ENCODE measurements at regions not wholly inside any gene's neighbourhood (a gene's known extent, or its start where the extent isn't known, plus 50 kb on each side); places are given as distances from the start of the nearest gene placed in this dataset.
"Not testable (repeated sequence)": the region's sequence is repeated elsewhere in the genome, so short reads cannot be mapped to it uniquely, and the experiment has no call there.

GRCh38 chr11:25775603-25776002 is 556.3 kb upstream of the ANO3 start:
- DNase-seq: no peak

- no peak for DNase-seq
These were observed 555.7 kb upstream of the ANO3 start for GRCh38 chr11:25776238-25776637.

- no peak for DNase-seq
These were observed 554.6 kb upstream of the ANO3 start for GRCh38 chr11:25777343-25777742.

GRCh38 chr11:25779033-25779432 is 552.9 kb upstream of the ANO3 start:
- DNase-seq: no peak

GRCh38 chr11:25787416-25787815 is 544.5 kb upstream of the ANO3 start:
- no peak for DNase-seq

- DNase-seq: no peak
These were observed 541.5 kb upstream of the ANO3 start for GRCh38 chr11:25790396-25790795.

GRCh38 chr11:25793637-25794036 is 538.3 kb upstream of the ANO3 start:
- no peak for DNase-seq

- no peak for DNase-seq
These were observed 537.1 kb upstream of the ANO3 start for GRCh38 chr11:25794804-25795203.

- DNase-seq: no peak
These were observed 515.5 kb upstream of the ANO3 start for GRCh38 chr11:25816411-25816810.

- no peak for DNase-seq
These were observed 507.2 kb upstream of the ANO3 start for GRCh38 chr11:25824688-25825087.

GRCh38 chr11:25831485-25831884 is 500.4 kb upstream of the ANO3 start:
- not testable (repeated sequence) for DNase-seq

- DNase-seq: no peak
These were observed 492.9 kb upstream of the ANO3 start for GRCh38 chr11:25838918-25839625.

- no peak for DNase-seq
These were observed 487.1 kb upstream of the ANO3 start for GRCh38 chr11:25844811-25845210.

GRCh38 chr11:25855916-25856315 is 476.0 kb upstream of the ANO3 start:
- no peak for DNase-seq

GRCh38 chr11:25859776-25860175 is 472.2 kb upstream of the ANO3 start:
- no peak for DNase-seq

GRCh38 chr11:25860677-25861450 is 471.1 kb upstream of the ANO3 start:
- no peak for DNase-seq

GRCh38 chr11:25862159-25862558 is 469.8 kb upstream of the ANO3 start:
- DNase-seq: no peak

- DNase-seq: no peak
These were observed 467.9 kb upstream of the ANO3 start for GRCh38 chr11:25863986-25864385.

- no peak for DNase-seq
These were observed 455.4 kb upstream of the ANO3 start for GRCh38 chr11:25876456-25876965.

GRCh38 chr11:25886036-25886435 is 445.9 kb upstream of the ANO3 start:
- DNase-seq: no peak

- no peak for DNase-seq
These were observed 441.2 kb upstream of the ANO3 start for GRCh38 chr11:25890626-25891260.

GRCh38 chr11:25891960-25892359 is 440.0 kb upstream of the ANO3 start:
- no peak for DNase-seq

GRCh38 chr11:25899617-25900160 is 432.2 kb upstream of the ANO3 start:
- no peak for DNase-seq

- DNase-seq: no peak
These were observed 431.1 kb upstream of the ANO3 start for GRCh38 chr11:25900814-25901213.

Data from stimulated activated CD4-positive, alpha-beta T cell treated with anti-CD3 and anti-CD28 coated beads, Interleukin-2, amount 100 ng/mL, for 48 hours (primary cell).